ENCODE measurements at regions not wholly inside any gene's neighbourhood (a gene's known extent, or its start where the extent isn't known, plus 50 kb on each side); places are given as distances from the start of the nearest gene placed in this dataset.
A peak's percentile ranks its signal among the peaks of the same experiment; 100 is the strongest.

DNA sequence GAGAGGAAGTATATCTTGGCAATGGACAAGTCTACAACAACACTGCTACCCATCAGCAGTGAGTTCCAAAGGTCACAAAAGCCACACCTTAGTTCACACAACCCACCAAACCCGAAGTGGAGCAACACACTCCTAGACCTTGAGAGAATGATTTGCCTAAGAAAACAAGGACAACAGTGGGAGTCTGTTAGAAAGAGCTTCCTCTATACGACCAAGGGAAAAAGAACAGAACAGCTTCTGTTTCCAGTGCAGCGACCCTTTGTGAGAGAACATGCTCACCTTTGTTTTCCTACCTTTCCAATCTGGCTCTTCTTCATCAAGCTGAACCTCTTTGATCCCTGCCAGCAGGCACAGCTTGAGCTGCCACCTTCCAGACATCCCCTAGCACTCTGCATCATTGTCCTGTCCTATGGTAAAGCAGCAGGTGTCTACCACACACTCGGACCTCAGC lies 56.7 kb upstream of the PALMD start (continued):
- TF ChIP-seq ZNF670 (CRISPR knock-in tag; IDR thresholded peaks at IDR 0.05; ENCODE audit: borderline replicate concordance) (no peak), ZNF781 (CRISPR knock-in tag; IDR thresholded peaks at IDR 0.05; ENCODE audit: borderline replicate concordance, not compliant biosample characterization) (no peak), SSRP1 (CRISPR knock-in tag; IDR thresholded peaks at IDR 0.05) (no peak), ZNF710 (CRISPR knock-in tag; IDR thresholded peaks at IDR 0.05; ENCODE audit: borderline replicate concordance) (no peak; the same call in 1 of the 2 replicates), AGO2 (optimal IDR thresholded peaks at IDR 0.05; ENCODE audit: low read depth, low read length) (no peak), NFYB (CRISPR knock-in tag; IDR thresholded peaks at IDR 0.05) (no peak), SALL2 (CRISPR knock-in tag; IDR thresholded peaks at IDR 0.05) (no peak), SRF (IDR thresholded peaks at IDR 0.05; ENCODE audit: low read depth, low read length) (no peak), RARA (CRISPR knock-in tag; IDR thresholded peaks at IDR 0.05) (peak; percentile 77), RXRB (CRISPR knock-in tag; IDR thresholded peaks at IDR 0.05; ENCODE audit: borderline replicate concordance) (peak; percentile 83), HDAC2 (CRISPR knock-in tag; IDR thresholded peaks at IDR 0.05) (peak; percentile 91), JUND (CRISPR knock-in tag; IDR thresholded peaks at IDR 0.05) (no peak), ZNF160 (CRISPR knock-in tag; IDR thresholded peaks at IDR 0.05) (no peak), HDAC1 (CRISPR knock-in tag; IDR thresholded peaks at IDR 0.05) (peak; percentile 66), HIVEP1 (CRISPR knock-in tag; IDR thresholded peaks at IDR 0.05) (no peak), ZNF713 (CRISPR knock-in tag; IDR thresholded peaks at IDR 0.05) (no peak), ZNF18 (CRISPR knock-in tag; IDR thresholded peaks at IDR 0.05; ENCODE audit: insufficient replicate concordance) (no peak), KDM1A (CRISPR knock-in tag; IDR thresholded peaks at IDR 0.05) (peak; percentile 72; the same call in 1 of the 2 replicates), DPF2 (CRISPR knock-in tag; IDR thresholded peaks at IDR 0.05; ENCODE audit: borderline replicate concordance, low read depth) (peak; percentile 38; the same call in 1 of the 2 replicates), SNRNP70 (IDR thresholded peaks at IDR 0.05; ENCODE audit: low read depth, low read length) (no peak), SIN3A (IDR thresholded peaks at IDR 0.05; ENCODE audit: borderline replicate concordance, low read depth, low read length) (no peak), ZNF674 (CRISPR knock-in tag; IDR thresholded peaks at IDR 0.05; ENCODE audit: low read depth) (no peak)
- TF ChIP-seq, protein P1, sequence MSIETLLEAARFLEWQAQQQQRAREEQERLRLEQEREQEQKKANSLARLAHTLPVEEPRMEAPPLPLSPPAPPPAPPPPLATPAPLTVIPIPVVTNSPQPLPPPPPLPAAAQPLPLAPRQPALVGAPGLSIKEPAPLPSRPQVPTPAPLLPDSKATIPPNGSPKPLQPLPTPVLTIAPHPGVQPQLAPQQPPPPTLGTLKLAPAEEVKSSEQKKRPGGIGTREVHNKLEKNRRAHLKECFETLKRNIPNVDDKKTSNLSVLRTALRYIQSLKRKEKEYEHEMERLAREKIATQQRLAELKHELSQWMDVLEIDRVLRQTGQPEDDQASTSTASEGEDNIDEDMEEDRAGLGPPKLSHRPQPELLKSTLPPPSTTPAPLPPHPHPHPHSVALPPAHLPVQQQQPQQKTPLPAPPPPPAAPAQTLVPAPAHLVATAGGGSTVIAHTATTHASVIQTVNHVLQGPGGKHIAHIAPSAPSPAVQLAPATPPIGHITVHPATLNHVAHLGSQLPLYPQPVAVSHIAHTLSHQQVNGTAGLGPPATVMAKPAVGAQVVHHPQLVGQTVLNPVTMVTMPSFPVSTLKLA (IDR thresholded peaks at IDR 0.05): no peak
- TF ChIP-seq, protein P2, sequence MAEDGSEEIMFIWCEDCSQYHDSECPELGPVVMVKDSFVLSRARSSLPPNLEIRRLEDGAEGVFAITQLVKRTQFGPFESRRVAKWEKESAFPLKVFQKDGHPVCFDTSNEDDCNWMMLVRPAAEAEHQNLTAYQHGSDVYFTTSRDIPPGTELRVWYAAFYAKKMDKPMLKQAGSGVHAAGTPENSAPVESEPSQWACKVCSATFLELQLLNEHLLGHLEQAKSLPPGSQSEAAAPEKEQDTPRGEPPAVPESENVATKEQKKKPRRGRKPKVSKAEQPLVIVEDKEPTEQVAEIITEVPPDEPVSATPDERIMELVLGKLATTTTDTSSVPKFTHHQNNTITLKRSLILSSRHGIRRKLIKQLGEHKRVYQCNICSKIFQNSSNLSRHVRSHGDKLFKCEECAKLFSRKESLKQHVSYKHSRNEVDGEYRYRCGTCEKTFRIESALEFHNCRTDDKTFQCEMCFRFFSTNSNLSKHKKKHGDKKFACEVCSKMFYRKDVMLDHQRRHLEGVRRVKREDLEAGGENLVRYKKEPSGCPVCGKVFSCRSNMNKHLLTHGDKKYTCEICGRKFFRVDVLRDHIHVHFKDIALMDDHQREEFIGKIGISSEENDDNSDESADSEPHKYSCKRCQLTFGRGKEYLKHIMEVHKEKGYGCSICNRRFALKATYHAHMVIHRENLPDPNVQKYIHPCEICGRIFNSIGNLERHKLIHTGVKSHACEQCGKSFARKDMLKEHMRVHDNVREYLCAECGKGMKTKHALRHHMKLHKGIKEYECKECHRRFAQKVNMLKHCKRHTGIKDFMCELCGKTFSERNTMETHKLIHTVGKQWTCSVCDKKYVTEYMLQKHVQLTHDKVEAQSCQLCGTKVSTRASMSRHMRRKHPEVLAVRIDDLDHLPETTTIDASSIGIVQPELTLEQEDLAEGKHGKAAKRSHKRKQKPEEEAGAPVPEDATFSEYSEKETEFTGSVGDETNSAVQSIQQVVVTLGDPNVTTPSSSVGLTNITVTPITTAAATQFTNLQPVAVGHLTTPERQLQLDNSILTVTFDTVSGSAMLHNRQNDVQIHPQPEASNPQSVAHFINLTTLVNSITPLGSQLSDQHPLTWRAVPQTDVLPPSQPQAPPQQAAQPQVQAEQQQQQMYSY (CRISPR knock-in tag; IDR thresholded peaks at IDR 0.05): no peak
